Activated CD4-positive, alpha-beta T cell treated with anti-CD3 and anti-CD28 coated beads for 48 hours (primary cell): ENCODE measurements at regions not wholly inside any gene's neighbourhood (a gene's known extent, or its start where the extent isn't known, plus 50 kb on each side); places are given as distances from the start of the nearest gene placed in this dataset.
"Not testable (repeated sequence)": the region's sequence is repeated elsewhere in the genome, so short reads cannot be mapped to it uniquely, and the experiment has no call there.

Experiments
- DNase-seq: peaks from one replicate; pipeline ENCODE4 v3.0.0-alpha.2; 2020

- no peak for DNase-seq
Measured at GRCh38 chr16:62391134-62391533, 354.9 kb upstream of the CDH8 start.

- no peak for DNase-seq
Measured at GRCh38 chr16:62390214-62390613, 354.0 kb upstream of the CDH8 start.

GRCh38 chr16:62386411-62386810, 350.2 kb upstream of the CDH8 start:
- DNase-seq: no peak

GRCh38 chr16:62383941-62384340, 347.7 kb upstream of the CDH8 start:
- DNase-seq: no peak

GRCh38 chr16:62370445-62370844, 334.2 kb upstream of the CDH8 start:
- no peak for DNase-seq

GRCh38 chr16:62363501-62363900, 327.3 kb upstream of the CDH8 start:
- no peak for DNase-seq

- no peak for DNase-seq
Measured at GRCh38 chr16:62353355-62353754, 317.1 kb upstream of the CDH8 start.

- no peak for DNase-seq
Measured at GRCh38 chr16:62342216-62342615, 306.0 kb upstream of the CDH8 start.

- no peak for DNase-seq
Measured at GRCh38 chr16:62335356-62335755, 299.1 kb upstream of the CDH8 start.

GRCh38 chr16:62321606-62322005, 285.4 kb upstream of the CDH8 start:
- no peak for DNase-seq

GRCh38 chr16:62298600-62298999, 262.4 kb upstream of the CDH8 start:
- no peak for DNase-seq

GRCh38 chr16:62294213-62294972, 258.2 kb upstream of the CDH8 start:
- DNase-seq: no peak

GRCh38 chr16:62288990-62289629, 252.9 kb upstream of the CDH8 start:
- DNase-seq: no peak

GRCh38 chr16:62280506-62280905, 244.3 kb upstream of the CDH8 start:
- no peak for DNase-seq

GRCh38 chr16:62277942-62278341, 241.7 kb upstream of the CDH8 start:
- no peak for DNase-seq

GRCh38 chr16:62276637-62277036, 240.4 kb upstream of the CDH8 start:
- DNase-seq: no peak

GRCh38 chr16:62272035-62272434, 235.8 kb upstream of the CDH8 start:
- DNase-seq: no peak

GRCh38 chr16:62261760-62262159, 225.5 kb upstream of the CDH8 start:
- no peak for DNase-seq

- DNase-seq: not testable (repeated sequence)
Measured at GRCh38 chr16:62258931-62259435, 222.7 kb upstream of the CDH8 start.

GRCh38 chr16:62256406-62256805, 220.2 kb upstream of the CDH8 start:
- DNase-seq: no peak

- no peak for DNase-seq
Measured at GRCh38 chr16:62254847-62255246, 218.6 kb upstream of the CDH8 start.

- DNase-seq: no peak
Measured at GRCh38 chr16:62254372-62254771, 218.1 kb upstream of the CDH8 start.

- no peak for DNase-seq
Measured at GRCh38 chr16:62253966-62254365, 217.7 kb upstream of the CDH8 start.

- DNase-seq: no peak
Measured at GRCh38 chr16:62249069-62249468, 212.8 kb upstream of the CDH8 start.

GRCh38 chr16:62240722-62241121, 204.5 kb upstream of the CDH8 start:
- DNase-seq: no peak
